Spinal cord (tissue), 9 donors: ENCODE measurements at regions not wholly inside any gene's neighbourhood (a gene's known extent, or its start where the extent isn't known, plus 50 kb on each side); places are given as distances from the start of the nearest gene placed in this dataset.
A peak's percentile ranks its signal among the peaks of the same experiment; 100 is the strongest.
"Not testable (repeated sequence)": the region's sequence is repeated elsewhere in the genome, so short reads cannot be mapped to it uniquely, and the experiment has no call there.

Source experiments
- DNase-seq, 6 donors: peaks; one replicate each; pipeline versions ENCODE4 v3.0.0 to v3.0.0-alpha.2; 2013 to 2015; ENCODE audit warnings: low spot score in 6 of 6, low read depth in 4 of 6
- H3K27ac ChIP-seq: one replicate; pipeline ENCODE4 v1.5.1; 2013; ENCODE audit warnings: low read depth, low read length, control low read depth
- H3K27me3 ChIP-seq: one replicate; pipeline ENCODE4 v1.6.1; 2013; ENCODE audit warnings: low read length; ENCODE audit not compliant: control insufficient read depth, insufficient read depth
- H3K36me3 ChIP-seq: one replicate; pipeline ENCODE4 v1.6.1; 2013; ENCODE audit warnings: low read length; ENCODE audit not compliant: control insufficient read depth, insufficient read depth
- H3K4me1 ChIP-seq: one replicate; pipeline ENCODE4 v1.6.1; 2013; ENCODE audit warnings: low read length; ENCODE audit not compliant: control insufficient read depth, insufficient read depth
- H3K4me3 ChIP-seq: one replicate; pipeline ENCODE4 v1.5.1; 2013; ENCODE audit warnings: low read depth, low read length, control low read depth
- H3K9me3 ChIP-seq: one replicate; pipeline ENCODE4 v1.6.1; 2013; ENCODE audit warnings: low read length; ENCODE audit not compliant: control insufficient read depth, insufficient read depth
- WGBS: methylation state at CpG from one replicate; pipeline ENCODE4 v1.1.5; 2013; ENCODE audit warnings: missing lambda C conversion rate; ENCODE audit not compliant: insufficient coverage; 5-methylcytosine and 5-hydroxymethylcytosine counted together
- donor health status: healthy.

GRCh38 chr3:11716573-11717290, 73.0 kb upstream of the VGLL4 start:
- Histone ChIP-seq H3K36me3 (no peaks in the 10 kb centered on the region), H3K27me3 (no peaks in the 10 kb centered on the region), H3K4me3 (no peak overlapping the region), H3K9me3 (no peaks in the 10 kb centered on the region), H3K27ac (no peak overlapping the region), H3K4me1 (peaks cover 9% of the 10 kb centered on the region)
- DNase-seq: no peak
- 17% methylated on average over 1 of the region's 6 CpGs for WGBS

- 93% methylated on average over 2 of the region's 6 CpGs for WGBS
- no peaks in the 10 kb centered on the region for H3K9me3 ChIP-seq
Observed at GRCh38 chr3:11713171-11713570, 69.5 kb upstream of the VGLL4 start.

DNA sequence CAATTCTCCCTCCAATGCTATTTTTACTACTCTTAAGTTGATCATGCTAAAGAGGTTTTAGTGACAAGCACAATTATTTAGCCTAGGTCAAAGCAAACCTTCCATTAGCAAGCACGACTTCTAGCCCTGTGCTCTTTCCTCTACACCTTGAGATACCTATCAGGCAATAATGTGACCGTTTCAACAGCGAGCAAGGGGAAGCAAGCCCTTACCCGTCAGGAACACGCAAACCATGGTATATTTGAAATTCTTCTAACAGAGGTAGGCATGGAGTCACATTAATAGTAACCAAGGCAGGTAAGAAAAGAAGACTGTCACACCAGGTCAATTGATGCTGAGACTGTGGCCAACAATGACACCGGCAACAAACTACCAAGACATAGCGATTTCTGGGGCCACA, 68.9 kb upstream of the VGLL4 start:
- H3K9me3 ChIP-seq: no peaks in the 10 kb centered on the region
- H3K4me1 ChIP-seq: no peaks in the 10 kb centered on the region
- no peak overlapping the region for H3K4me3 ChIP-seq
- DNase-seq: no peak
- no peaks in the 10 kb centered on the region for H3K36me3 ChIP-seq
- no peak overlapping the region for H3K27ac ChIP-seq
- no peaks in the 10 kb centered on the region for H3K27me3 ChIP-seq
- WGBS: 93% methylated on average over 4 of the region's 7 CpGs

More at GRCh38 chr3:11713171-11713570, 69.5 kb upstream of the VGLL4 start:
- no peak overlapping the region for H3K4me3 ChIP-seq
- H3K27me3 ChIP-seq: no peaks in the 10 kb centered on the region
- H3K4me1 ChIP-seq: no peaks in the 10 kb centered on the region
- H3K36me3 ChIP-seq: no peaks in the 10 kb centered on the region
- DNase-seq: no peak
- no peak overlapping the region for H3K27ac ChIP-seq

DNA sequence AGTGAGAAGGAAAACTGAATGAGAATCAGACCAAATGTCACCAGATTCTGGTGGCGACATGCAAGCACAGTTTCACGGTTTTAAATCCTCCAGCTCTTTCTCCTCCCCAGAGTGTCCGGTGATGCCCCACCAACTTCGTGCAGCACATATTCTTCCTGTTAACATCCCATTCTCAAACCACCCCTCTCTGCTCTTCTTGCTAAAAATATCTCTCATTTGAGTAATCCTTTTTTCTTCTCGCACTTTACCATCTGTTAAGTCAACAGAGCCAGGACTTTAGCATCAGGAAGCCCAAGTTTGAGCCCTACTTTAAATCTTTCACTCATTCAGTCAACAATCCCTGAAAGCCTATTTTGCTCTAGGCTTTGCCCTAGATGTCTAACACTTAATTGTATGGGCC, 68.2 kb upstream of the VGLL4 start:
- H3K4me1 ChIP-seq: no peaks in the 10 kb centered on the region
- H3K27ac ChIP-seq: no peak overlapping the region
- 93% methylated on average over 5 of the region's 5 CpGs for WGBS
- peak in 1 of 6 donors; percentile 83 for DNase-seq
- H3K4me3 ChIP-seq: no peak overlapping the region
- no peaks in the 10 kb centered on the region for H3K27me3 ChIP-seq
- no peaks in the 10 kb centered on the region for H3K36me3 ChIP-seq
- H3K9me3 ChIP-seq: no peaks in the 10 kb centered on the region

- WGBS: 100% methylated on average over 3 of the region's 3 CpGs
- no peak for DNase-seq
- Histone ChIP-seq H3K4me1 (no peaks in the 10 kb centered on the region), H3K36me3 (no peaks in the 10 kb centered on the region), H3K9me3 (no peaks in the 10 kb centered on the region), H3K4me3 (no peak overlapping the region), H3K27ac (no peak overlapping the region), H3K27me3 (no peaks in the 10 kb centered on the region)
Observed at GRCh38 chr3:11709782-11710181, 66.1 kb upstream of the VGLL4 start.

DNA sequence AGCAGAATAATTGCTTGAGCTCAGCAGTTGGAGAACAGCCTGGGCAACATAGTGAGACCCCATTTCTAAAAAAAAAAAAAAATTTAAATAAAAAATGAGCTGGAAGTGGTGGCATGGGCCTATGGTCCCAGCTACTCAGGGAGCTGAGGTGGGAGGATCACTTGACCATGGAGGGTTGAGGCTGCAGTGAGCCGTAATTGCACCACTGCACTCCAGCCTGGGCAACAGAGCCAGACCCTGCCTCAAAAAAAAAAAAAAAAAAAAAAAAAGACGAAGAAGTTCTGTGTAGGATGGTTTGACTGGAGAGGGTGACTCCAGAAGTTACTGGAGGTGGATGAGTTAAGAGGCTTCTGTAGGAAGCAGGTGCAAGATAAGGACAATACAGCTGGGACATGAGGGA, 63.4 kb upstream of the VGLL4 start:
- no CpG with 5 or more reads among the region's 2 CpGs for WGBS
- not testable (repeated sequence) for H3K27me3 ChIP-seq, H3K36me3 ChIP-seq, H3K4me1 ChIP-seq, DNase-seq, H3K4me3 ChIP-seq, H3K27ac ChIP-seq, H3K9me3 ChIP-seq

GRCh38 chr3:11706604-11707003, 62.9 kb upstream of the VGLL4 start:
- no peaks in the 10 kb centered on the region for H3K9me3 ChIP-seq
- WGBS: 90% methylated on average over 5 of the region's 5 CpGs
- H3K4me3 ChIP-seq: no peak overlapping the region
- no peaks in the 10 kb centered on the region for H3K27me3 ChIP-seq
- H3K4me1 ChIP-seq: no peaks in the 10 kb centered on the region
- no peak for DNase-seq
- H3K36me3 ChIP-seq: no peaks in the 10 kb centered on the region
- no peak overlapping the region for H3K27ac ChIP-seq

DNA sequence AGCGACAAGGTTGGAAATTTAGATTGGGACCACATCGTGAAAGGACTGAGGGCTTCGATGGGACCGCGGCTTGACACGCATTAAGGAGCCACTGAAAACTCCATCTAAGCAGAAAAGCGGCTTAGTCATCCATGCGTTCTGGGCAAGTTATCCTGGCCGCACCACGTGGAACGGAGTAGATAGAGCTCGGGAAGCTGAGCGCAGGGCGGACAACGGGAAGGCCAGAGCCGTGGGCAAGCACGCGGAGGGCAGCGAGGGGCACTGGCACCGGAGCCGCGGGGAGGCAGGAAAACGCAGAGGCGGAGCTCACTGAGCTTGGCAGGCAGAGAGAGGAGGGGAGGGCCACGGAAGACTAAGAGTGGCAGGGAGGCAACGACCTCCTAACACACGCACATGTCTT, 61.3 kb upstream of the VGLL4 start:
- 84% methylated on average over 24 of the region's 27 CpGs for WGBS
- Histone ChIP-seq H3K36me3 (no peaks in the 10 kb centered on the region), H3K27ac (no peak overlapping the region), H3K9me3 (no peaks in the 10 kb centered on the region), H3K4me1 (no peaks in the 10 kb centered on the region), H3K27me3 (no peaks in the 10 kb centered on the region), H3K4me3 (no peak overlapping the region)
- no peak for DNase-seq

GRCh38 chr3:11703146-11703545, 59.4 kb upstream of the VGLL4 start:
- Histone ChIP-seq H3K27me3 (no peaks in the 10 kb centered on the region), H3K4me1 (no peaks in the 10 kb centered on the region), H3K27ac (no peak overlapping the region), H3K4me3 (no peak overlapping the region), H3K36me3 (peaks cover 5% of the 10 kb centered on the region), H3K9me3 (no peaks in the 10 kb centered on the region)
- peak in 1 of 6 donors; percentile 73 for DNase-seq
- WGBS: no CpG with 5 or more reads among the region's 4 CpGs

DNA sequence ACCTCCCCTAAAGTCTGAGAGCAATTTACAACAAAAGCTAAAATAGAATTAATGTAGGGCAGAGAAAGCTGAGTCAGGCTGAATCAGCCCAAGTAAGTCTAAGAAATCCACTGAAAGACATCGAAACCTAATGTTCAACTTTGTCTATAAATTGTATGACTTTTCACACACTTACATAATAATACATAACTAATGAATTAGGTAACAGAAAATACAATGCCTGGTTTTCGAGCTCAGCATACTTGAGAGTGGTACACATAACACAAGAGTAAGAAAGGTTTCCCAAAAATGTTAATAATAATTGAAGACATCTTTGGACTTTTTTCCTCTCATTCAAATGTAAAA, 55.3 kb upstream of the VGLL4 start:
- Histone ChIP-seq H3K27ac (no peak overlapping the region), H3K9me3 (no peaks in the 10 kb centered on the region), H3K4me3 (no peak overlapping the region), H3K27me3 (no peaks in the 10 kb centered on the region), H3K36me3 (peaks cover 6% of the 10 kb centered on the region), H3K4me1 (no peaks in the 10 kb centered on the region)
- no peak for DNase-seq
- no CpG with 5 or more reads among the region's 2 CpGs for WGBS
